ENCODE measurements at regions not wholly inside any gene's neighbourhood (a gene's known extent, or its start where the extent isn't known, plus 50 kb on each side); places are given as distances from the start of the nearest gene placed in this dataset.
A peak's percentile ranks its signal among the peaks of the same experiment; 100 is the strongest.
"Not testable (repeated sequence)": the region's sequence is repeated elsewhere in the genome, so short reads cannot be mapped to it uniquely, and the experiment has no call there.

GRCh38 chr6:134805168-134805567, 144.7 kb downstream of the ALDH8A1 start:
- Mint-ChIP-seq H3K4me1 (ENCODE audit: low read depth, unreplicated experiment) (peaks cover 9% of the 10 kb centered on the region), H3K9me3 (ENCODE audit: unreplicated experiment) (no peaks in the 10 kb centered on the region), H3K4me3 (ENCODE audit: unreplicated experiment) (no peak overlapping the region), H3K27ac (ENCODE audit: unreplicated experiment) (no peak overlapping the region), H3K27me3 (ENCODE audit: insufficient read depth, unreplicated experiment) (no peaks in the 10 kb centered on the region), H3K36me3 (ENCODE audit: insufficient read depth, unreplicated experiment) (no peaks in the 10 kb centered on the region)
- Histone ChIP-seq H3K27me3 (replicated peaks; ENCODE audit: control insufficient read depth, insufficient read depth, low read length) (no peaks in the 10 kb centered on the region), H3K36me3 (ENCODE audit: control insufficient read depth, insufficient read depth, low read length) (no peaks in the 10 kb centered on the region), H3K9me3 (no peaks in the 10 kb centered on the region), H3K4me1 (peaks cover 10% of the 10 kb centered on the region; the same call in 1 of the 2 replicates), H3K4me3 (ENCODE audit: low read depth, low read length) (no peak overlapping the region)
- CTCF ChIA-PET, result no interaction called here
- intact Hi-C loops (cut with micrococcal nuclease; ENCODE audit: unreplicated experiment), result no loop called here
- no peak for TF ChIP-seq CTCF (IDR thresholded peaks at IDR 0.05; ENCODE audit: insufficient read depth in 1 of 2, low read depth in 1 of 2, low read length in 1 of 2, severe bottlenecking in 1 of 2, unreplicated experiment in 1 of 2)
- POLR2A ChIA-PET, result no interaction called here
- BruUV-seq (replicated peaks), result no TSS peak
- no peak for DNase-seq

DNA sequence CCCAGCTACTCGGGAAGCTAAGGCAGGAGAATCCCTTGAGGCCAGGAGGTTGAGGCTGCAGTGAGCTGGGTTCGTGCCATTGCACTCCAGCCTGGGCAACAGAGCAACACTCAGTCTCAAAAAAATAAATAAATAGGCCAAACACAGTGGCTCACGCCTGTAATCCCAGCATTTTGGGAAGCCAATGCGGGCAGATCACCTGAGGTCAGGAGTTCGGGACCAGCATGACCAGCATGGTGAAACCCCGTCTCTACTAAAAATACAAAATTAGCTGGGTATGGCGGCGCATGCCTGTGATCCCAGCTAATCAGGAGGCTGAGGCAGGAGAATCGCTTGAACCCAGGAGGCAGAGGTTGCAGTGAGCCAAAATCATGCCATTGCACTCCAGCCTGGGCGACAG, 145.6 kb downstream of the ALDH8A1 start:
- H3K4me1 Mint-ChIP-seq (ENCODE audit: low read depth, unreplicated experiment); DNase-seq; H3K4me3 ChIP-seq (ENCODE audit: low read depth, low read length); H3K4me3 Mint-ChIP-seq (ENCODE audit: unreplicated experiment); H3K27ac Mint-ChIP-seq (ENCODE audit: unreplicated experiment); H3K27me3 Mint-ChIP-seq (ENCODE audit: insufficient read depth, unreplicated experiment); BruUV-seq (replicated peaks); H3K9me3 Mint-ChIP-seq (ENCODE audit: unreplicated experiment); intact Hi-C loops (cut with micrococcal nuclease; ENCODE audit: unreplicated experiment); H3K27me3 ChIP-seq (replicated peaks; ENCODE audit: control insufficient read depth, insufficient read depth, low read length); H3K36me3 ChIP-seq (ENCODE audit: control insufficient read depth, insufficient read depth, low read length); H3K9me3 ChIP-seq; CTCF ChIA-PET; H3K4me1 ChIP-seq; H3K36me3 Mint-ChIP-seq (ENCODE audit: insufficient read depth, unreplicated experiment); POLR2A ChIA-PET: not testable (repeated sequence)

DNA sequence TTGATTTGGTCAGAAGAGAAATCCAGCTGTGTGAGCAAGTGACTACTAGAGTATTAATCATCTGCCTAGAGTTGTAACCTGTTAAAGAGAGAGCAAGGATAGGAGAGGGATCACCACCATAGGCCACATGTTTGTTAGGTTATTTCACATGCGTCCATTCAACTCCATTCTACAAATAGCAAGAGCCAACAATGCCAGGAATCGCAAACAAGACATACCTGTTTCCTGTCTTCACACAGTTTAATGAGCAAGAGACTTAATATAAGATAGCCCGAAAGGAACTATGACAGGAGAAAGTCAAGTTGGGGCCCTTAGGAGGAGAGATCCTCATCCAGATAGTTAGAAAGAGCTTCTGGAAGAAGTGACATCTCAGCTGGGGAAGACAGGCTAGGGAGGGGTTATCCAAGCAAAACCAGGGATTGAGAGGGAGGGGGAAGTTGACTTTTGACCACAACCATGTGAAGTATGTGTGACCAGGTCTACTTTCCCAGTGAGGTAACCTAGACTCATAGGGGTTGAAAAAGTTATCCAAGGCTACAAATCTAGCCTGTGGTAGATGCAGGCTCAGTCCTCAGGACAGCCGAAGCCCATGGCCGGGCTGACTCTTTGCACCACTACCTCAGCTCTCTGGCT, 147.4 kb downstream of the ALDH8A1 start:
- Mint-ChIP-seq H3K4me3 (ENCODE audit: unreplicated experiment) (no peak overlapping the region), H3K36me3 (ENCODE audit: insufficient read depth, unreplicated experiment) (no peaks in the 10 kb centered on the region), H3K4me1 (ENCODE audit: low read depth, unreplicated experiment) (peaks cover 9% of the 10 kb centered on the region), H3K9me3 (ENCODE audit: unreplicated experiment) (no peaks in the 10 kb centered on the region), H3K27me3 (ENCODE audit: insufficient read depth, unreplicated experiment) (no peaks in the 10 kb centered on the region), H3K27ac (ENCODE audit: unreplicated experiment) (no peak overlapping the region)
- no peaks in the 10 kb centered on the region for H3K9me3 ChIP-seq
- H3K27me3 ChIP-seq (replicated peaks; ENCODE audit: control insufficient read depth, insufficient read depth, low read length), result no peaks in the 10 kb centered on the region
- intact Hi-C loops (cut with micrococcal nuclease; ENCODE audit: unreplicated experiment), result no loop called here
- H3K4me3 ChIP-seq (ENCODE audit: low read depth, low read length), result no peak overlapping the region
- BruUV-seq (replicated peaks), result no TSS peak
- POLR2A ChIA-PET, result no interaction called here
- TF ChIP-seq CTCF (IDR thresholded peaks at IDR 0.05; ENCODE audit: insufficient read depth in 1 of 2, low read depth in 1 of 2, low read length in 1 of 2, severe bottlenecking in 1 of 2, unreplicated experiment in 1 of 2), result no peak
- peak; percentile 14 to 50 for DNase-seq
- peaks cover 10% of the 10 kb centered on the region; the same call in 1 of the 2 replicates for H3K4me1 ChIP-seq
- no peaks in the 10 kb centered on the region for H3K36me3 ChIP-seq (ENCODE audit: control insufficient read depth, insufficient read depth, low read length)
- CTCF ChIA-PET, result interaction anchor here (0.6 kb wide), 1 partner anchor 68 kb away, joined by 4 read pairs; no protein-coding TSS in a partner anchor

All from Caco-2 (cell line).